GM12878 (cell line): ENCODE measurements at regions not wholly inside any gene's neighbourhood (a gene's known extent, or its start where the extent isn't known, plus 50 kb on each side); places are given as distances from the start of the nearest gene placed in this dataset.

Source experiments
- ATAC-seq: fragments of 200-7000 bp; cut with Tn5 transposase; 3 replicates; pipeline ENCODE4 v1.9.1; 2020; ENCODE audit warnings: mild to moderate bottlenecking, moderate library complexity
- BruUV-seq: library from RNA; stranded (reverse); fragments of 400-500 nt; replicated peaks from 2 replicates; lab custom pipeline; 2021; lab: Mats Ljungman, UMichigan
- CTCF ChIA-PET: fragments of 300-600 bp; sonication (Branson Sonifier 250); formaldehyde crosslinking; extraction: SDS; loops from one replicate; lab custom pipeline; 2021; ENCODE audit warnings: inconsistent platforms; lab: Yijun Ruan, JAX
- POLR2A ChIA-PET: fragments of 350-600 bp; formaldehyde crosslinking; extraction: SDS; loops from one replicate; lab custom pipeline; 2021; ENCODE audit warnings: inconsistent platforms; lab: Charles Lee
- RAD21 ChIA-PET: fragments of 300-600 bp; sonication (Branson Sonifier 250); formaldehyde crosslinking; loops from one replicate; lab custom pipeline; 2023; ENCODE audit warnings: antibody characterized with exemption; ENCODE audit not compliant: unreplicated experiment; lab: Charles Lee
- SMC1A ChIA-PET: fragments of 300-600 bp; sonication (Branson Sonifier 250); formaldehyde crosslinking; loops from one replicate; lab custom pipeline; 2023; ENCODE audit not compliant: unreplicated experiment, uncharacterized antibody; lab: Charles Lee
- DNase-seq: peaks from one replicate; pipeline ENCODE4 v3.0.0-alpha.2; 2011; ENCODE audit warnings: low read depth, low spot score
- FAIRE-seq: peaks from 3 replicates; lab custom pipeline; 2011; peaks lifted over from hg19 to GRCh38; lab: Jason Lieb, UNC
- H2AFZ ChIP-seq: 2 replicates; pipeline ENCODE4 v1.6.0; 2011; ENCODE audit warnings: low read depth, low read length, control low read depth; ENCODE audit not compliant: control insufficient read depth
- H3K27ac ChIP-seq: 2 replicates; pipeline ENCODE4 v1.5.1; 2011; ENCODE audit warnings: control low read depth; ENCODE audit not compliant: control insufficient read depth, insufficient read depth
- H3K27me3 ChIP-seq, 2 experiments: replicated peaks in 1 of 2; 2 replicates each; pipeline versions ENCODE4 v1.6.0 to v1.6.1; 2011; ENCODE audit warnings: low read length in 1 of 2; ENCODE audit not compliant: control insufficient read depth in 2 of 2, insufficient read depth in 2 of 2
- H3K36me3 ChIP-seq, 2 experiments: 2 replicates each; pipeline ENCODE4 v1.5.1; 2011; ENCODE audit warnings: low read length in 1 of 2; ENCODE audit not compliant: control insufficient read depth in 2 of 2, insufficient read depth in 2 of 2
- H3K4me1 ChIP-seq: 2 replicates; pipeline ENCODE4 v1.6.1; 2011; ENCODE audit warnings: mild to moderate bottlenecking, low read length, moderate library complexity, mixed read lengths; ENCODE audit not compliant: control insufficient read depth, insufficient read depth
- H3K4me2 ChIP-seq: 2 replicates; pipeline ENCODE4 v1.6.0; 2011; ENCODE audit warnings: control low read depth; ENCODE audit not compliant: control insufficient read depth, insufficient read depth
- H3K4me3 ChIP-seq: fragments of 200-600 bp; sonication (generic); 2 replicates; pipeline ENCODE4 v1.5.1; 2016
- H3K79me2 ChIP-seq: 2 replicates; pipeline ENCODE4 v1.6.0; 2011; ENCODE audit warnings: low read length; ENCODE audit not compliant: control insufficient read depth, insufficient read depth
- H3K9ac ChIP-seq: 2 replicates; pipeline ENCODE4 v1.8.0; 2011; ENCODE audit warnings: low read length, control low read depth, mixed read lengths; ENCODE audit not compliant: control insufficient read depth, insufficient read depth
- H3K9me3 ChIP-seq: replicated peaks from 3 replicates; pipeline ENCODE4 v1.5.1; 2011; ENCODE audit warnings: mild to moderate bottlenecking, low read length; ENCODE audit not compliant: control insufficient read depth, insufficient read depth
- H4K20me1 ChIP-seq: 2 replicates; pipeline ENCODE4 v1.6.0; 2011; ENCODE audit not compliant: control insufficient read depth, insufficient read depth
- CHD4 ChIP-seq: fragments of 200-600 bp; sonication (generic); IDR thresholded peaks from 2 replicates; pipeline ENCODE4 v1.6.1; 2016; ENCODE audit warnings: mild to moderate bottlenecking
- DPF2 ChIP-seq: fragments of 450-650 bp; IDR thresholded peaks from 2 replicates; pipeline ENCODE4 v1.6.1; 2017; ENCODE audit warnings: mild to moderate bottlenecking
- E2F4 ChIP-seq: IDR thresholded peaks from 2 replicates; pipeline ENCODE4 v1.6.1; 2012; ENCODE audit warnings: low read depth, low read length, improper control_type of control experiment
- E4F1 ChIP-seq: fragments of 450-650 bp; IDR thresholded peaks from 2 replicates; pipeline ENCODE4 v1.6.1; 2018; ENCODE audit warnings: borderline replicate concordance, mild to moderate bottlenecking; ENCODE audit not compliant: partially characterized antibody
- EGR1 ChIP-seq, 2 experiments: IDR thresholded peaks; 1 replicate in 1 of 2; 2 replicates in 1 of 2; pipeline ENCODE4 v1.6.1; 2011 to 2012; ENCODE audit warnings: low read depth in 2 of 2, low read length in 2 of 2, borderline replicate concordance in 1 of 2, mild to moderate bottlenecking in 1 of 2, moderate library complexity in 1 of 2
- GABPA ChIP-seq: IDR thresholded peaks from 2 replicates; pipeline ENCODE4 v1.6.1; 2014; ENCODE audit warnings: antibody characterized with exemption, low read depth, mild to moderate bottlenecking, inconsistent platforms
- HDAC6 ChIP-seq: fragments of 200-600 bp; sonication (generic); IDR thresholded peaks from one replicate; pipeline ENCODE4 v1.8.0; 2017; ENCODE audit warnings: antibody characterized with exemption; ENCODE audit not compliant: unreplicated experiment
- IKZF1 ChIP-seq: fragments of 450-650 bp; conservative IDR thresholded peaks from 2 replicates; pipeline ENCODE4 v1.6.1; 2017; ENCODE audit warnings: antibody characterized with exemption, mild to moderate bottlenecking
- NFXL1 ChIP-seq: fragments of 450-650 bp; IDR thresholded peaks from 2 replicates; pipeline ENCODE4 v1.6.1; 2017; ENCODE audit warnings: antibody characterized with exemption, mild to moderate bottlenecking, borderline replicate concordance
- PAX8 ChIP-seq: fragments of 450-650 bp; IDR thresholded peaks from 2 replicates; pipeline ENCODE4 v1.6.1; 2017; ENCODE audit warnings: mild to moderate bottlenecking, moderate library complexity
- POLR2AphosphoS5 ChIP-seq: IDR thresholded peaks from 2 replicates; pipeline ENCODE4 v1.6.1; 2011; ENCODE audit warnings: mild to moderate bottlenecking, low read length, inconsistent platforms
- POU2F2 ChIP-seq: IDR thresholded peaks from 3 replicates; pipeline ENCODE4 v1.6.1; 2011; ENCODE audit warnings: low read depth, mild to moderate bottlenecking, low read length, borderline replicate concordance
- RAD21 ChIP-seq: IDR thresholded peaks from 2 replicates; pipeline ENCODE4 v1.6.1; 2011; ENCODE audit warnings: mild to moderate bottlenecking, low read depth, low read length, moderate library complexity; ENCODE audit not compliant: insufficient read depth
- SMC3 ChIP-seq: IDR thresholded peaks from 2 replicates; pipeline ENCODE4 v1.6.1; 2011; ENCODE audit warnings: low read length, improper control_type of control experiment, borderline replicate concordance
- ZBTB40 ChIP-seq: fragments of 450-650 bp; IDR thresholded peaks from 2 replicates; pipeline ENCODE4 v1.6.1; 2016; ENCODE audit warnings: mild to moderate bottlenecking, moderate library complexity, borderline replicate concordance
- WGBS: methylation state at CpG from one replicate; pipeline ENCODE4 v1.1.6; 2016; ENCODE audit warnings: low lambda C conversion rate; ENCODE audit not compliant: insufficient replicate concordance, insufficient coverage; ENCODE audit errors: missing lambda C conversion rate; 5-methylcytosine and 5-hydroxymethylcytosine counted together
- in situ Hi-C: fragments of 300-500 bp; cut with MboI; formaldehyde crosslinking; loops from 9 replicates; pipeline ENCODE4 v1.14.3; 2018; ENCODE audit warnings: mixed read lengths
- intact Hi-C: fragments of 100-400 bp; cut with micrococcal nuclease; formaldehyde crosslinking; loops from one replicate; pipeline ENCODE4 v1.14.2; 2022; ENCODE audit not compliant: unreplicated experiment

- no peak overlapping the region for H2AFZ ChIP-seq
- POLR2A ChIA-PET, result no interaction called here
- ATAC-seq (no peak), FAIRE-seq (no peak), DNase-seq (no peak)
- WGBS, result 21% methylated on average over 1 of the region's 1 CpG
- H3K4me2 ChIP-seq, result no peak overlapping the region
- H3K9ac ChIP-seq, result no peak overlapping the region
- no peaks in the 10 kb centered on the region for H3K36me3 ChIP-seq
- no peaks in the 10 kb centered on the region for H3K27me3 ChIP-seq
- no TSS peak for BruUV-seq
- no peaks in the 10 kb centered on the region for H3K79me2 ChIP-seq
- H3K27ac ChIP-seq, result no peak overlapping the region
- TF ChIP-seq CHD4 (no peak), SMC3 (no peak), DPF2 (no peak), IKZF1 (no peak), PAX8 (no peak), E2F4 (no peak), HDAC6 (no peak), GABPA (no peak), POU2F2 (no peak), NFXL1 (no peak), RAD21 (no peak), ZBTB40 (no peak), E4F1 (no peak), POLR2AphosphoS5 (no peak), EGR1 (IDR thresholded peaks at IDR 0.05; ENCODE audit: borderline replicate concordance in 1 of 2, low read depth in 2 of 2, low read length in 2 of 2) (no peak)
- in situ Hi-C loops (no loop called here), intact Hi-C loops (no loop called here)
- H3K4me3 ChIP-seq, result no peak overlapping the region
- no peaks in the 10 kb centered on the region for H4K20me1 ChIP-seq
- H3K4me1 ChIP-seq, result no peaks in the 10 kb centered on the region
- H3K9me3 ChIP-seq, result no peaks in the 10 kb centered on the region
- RAD21 ChIA-PET, result no interaction called here
- SMC1A ChIA-PET, result no interaction called here
- CTCF ChIA-PET, result no interaction called here
Measured at GRCh38 chr14:84877061-84877460, 652.9 kb upstream of the FLRT2 start.
